NCI-H69 (cell line): ENCODE measurements at regions not wholly inside any gene's neighbourhood (a gene's known extent, or its start where the extent isn't known, plus 50 kb on each side); places are given as distances from the start of the nearest gene placed in this dataset.

Experiments used
- DNase-seq: peaks from one replicate; lab custom pipeline; 2025; lab: John Stamatoyannopoulos, UW

DNA sequence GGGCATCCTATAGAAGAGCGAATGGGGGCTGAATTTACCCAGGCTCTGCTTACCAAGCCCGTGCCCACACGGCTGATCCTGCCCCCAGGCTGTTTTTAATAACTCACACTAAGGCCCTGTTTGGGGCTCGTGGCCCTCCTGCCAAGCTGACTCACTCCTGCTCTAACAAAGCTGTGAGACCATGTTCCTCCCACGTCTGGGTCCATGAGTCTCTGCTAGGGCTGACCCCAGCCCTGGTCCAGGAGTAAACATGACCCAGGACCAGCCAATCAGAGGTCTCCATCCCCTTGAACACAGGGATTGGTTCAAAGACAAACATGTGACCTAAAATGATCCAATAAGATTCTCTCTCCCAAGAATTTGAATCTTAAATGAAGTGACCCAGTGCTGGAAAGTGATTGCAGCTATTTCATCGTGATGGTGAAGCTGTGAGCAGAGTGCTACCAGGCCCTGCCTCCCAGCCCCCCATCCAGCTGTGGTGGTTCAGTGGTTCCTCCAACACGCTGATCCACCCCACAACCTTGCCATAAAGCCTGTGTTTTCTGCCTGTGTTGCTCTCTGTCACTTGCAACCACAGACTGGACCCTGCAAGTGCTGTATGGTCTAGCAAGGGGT, 57.2 kb downstream of the C16orf82 start:
- DNase-seq, result peak; percentile 11

- DNase-seq, result peak; percentile 44
These were observed 60.6 kb downstream of the C16orf82 start for GRCh38 chr16:27127308-27127707.

GRCh38 chr16:27129401-27129800, 62.7 kb downstream of the C16orf82 start:
- DNase-seq, result peak; percentile 74

GRCh38 chr16:27138257-27138656, 65.1 kb upstream of the KDM8 start:
- no peak for DNase-seq

DNA sequence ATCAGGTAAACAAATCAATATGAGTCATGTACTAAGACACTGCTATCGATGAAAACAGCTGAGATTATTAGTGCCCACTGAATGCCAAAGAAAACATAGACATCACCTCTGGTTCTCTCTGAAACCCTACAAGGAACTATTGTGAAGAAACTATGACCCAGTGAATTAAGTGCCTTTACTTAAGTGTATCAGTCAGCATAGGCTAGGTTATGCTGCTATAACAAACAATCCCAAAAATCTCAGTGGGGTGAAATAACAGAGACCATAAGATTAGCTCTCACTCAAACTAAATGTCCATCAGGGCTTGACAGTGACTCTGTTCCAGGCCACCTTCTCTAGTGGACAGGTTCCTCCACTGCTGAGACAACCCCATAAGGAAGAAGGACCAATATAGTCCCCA, 57.7 kb upstream of the KDM8 start:
- DNase-seq, result no peak

DNA sequence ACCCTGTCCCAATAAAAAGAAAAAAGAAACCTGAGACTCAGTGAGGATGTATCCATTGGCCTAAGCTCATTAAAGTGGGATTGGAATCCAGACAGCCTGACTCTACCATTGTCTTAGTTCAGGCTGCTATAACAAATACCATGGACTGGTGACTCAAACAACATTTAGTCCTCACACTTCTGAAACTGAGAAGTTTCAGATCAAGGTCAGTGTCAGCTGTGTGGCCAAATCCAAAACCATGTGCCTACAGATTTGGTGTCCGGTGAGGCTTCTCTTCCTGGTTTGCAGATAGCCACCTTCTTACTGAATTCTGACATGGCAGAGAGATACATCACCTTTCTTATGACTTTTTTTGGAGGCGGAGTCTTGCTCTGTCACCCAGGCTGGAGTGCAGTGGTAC, 53.3 kb upstream of the KDM8 start:
- DNase-seq, result no peak

- DNase-seq, result no peak
These were observed 51.2 kb upstream of the KDM8 start for GRCh38 chr16:27152121-27152520.

GRCh38 chr16:27152801-27153200, 50.5 kb upstream of the KDM8 start:
- DNase-seq, result peak; percentile 89
